H1 (cell line): ENCODE measurements at regions not wholly inside any gene's neighbourhood (a gene's known extent, or its start where the extent isn't known, plus 50 kb on each side); places are given as distances from the start of the nearest gene placed in this dataset.

Experiments used
- CTCF ChIP-seq, 3 experiments: IDR thresholded peaks; 1 replicate in 2 of 3; 2 replicates in 1 of 3; pipeline versions ENCODE4 v1.5.1 to v1.6.1; 2011; ENCODE audit warnings: low read length in 3 of 3, mild to moderate bottlenecking in 3 of 3, inconsistent platforms in 2 of 3, low read depth in 1 of 3, moderate library complexity in 1 of 3; ENCODE audit not compliant: insufficient read depth in 1 of 3; ENCODE audit errors: control extremely low read depth in 1 of 3
- EZH2 ChIP-seq: fragments of 200-600 bp; sonication (generic); IDR thresholded peaks from 2 replicates; pipeline ENCODE4 v1.7.1; 2012; ENCODE audit warnings: low read depth, mild to moderate bottlenecking, moderate library complexity, low read length, inconsistent platforms; ENCODE audit not compliant: severe bottlenecking
- MAFK ChIP-seq: IDR thresholded peaks from 2 replicates; pipeline ENCODE4 v1.6.1; 2012; ENCODE audit warnings: low read depth, mild to moderate bottlenecking, improper control_type of control experiment, low read length
- POLR2A ChIP-seq, 2 experiments: IDR thresholded peaks; 1 replicate in 1 of 2; 2 replicates in 1 of 2; pipeline ENCODE4 v1.6.1; 2011; ENCODE audit warnings: low read depth in 2 of 2, low read length in 2 of 2, mild to moderate bottlenecking in 2 of 2; ENCODE audit errors: control extremely low read depth in 1 of 2
- SAP30 ChIP-seq: fragments of 300-600 bp; sonication (generic); IDR thresholded peaks from 2 replicates; pipeline ENCODE4 v1.7.1; 2012; ENCODE audit warnings: low read length, moderate library complexity, mild to moderate bottlenecking, inconsistent platforms; ENCODE audit not compliant: insufficient read depth, insufficient replicate concordance
- SP1 ChIP-seq: IDR thresholded peaks from 2 replicates; pipeline ENCODE4 v1.6.1; 2011; ENCODE audit warnings: low read depth, low read length
- SRF ChIP-seq: IDR thresholded peaks from 2 replicates; pipeline ENCODE4 v1.6.1; 2011; ENCODE audit warnings: mild to moderate bottlenecking, low read depth, low read length, moderate library complexity
- ZNF274 ChIP-seq: IDR thresholded peaks from 2 replicates; pipeline ENCODE4 v1.7.0; 2012; ENCODE audit warnings: low read length, borderline replicate concordance; ENCODE audit errors: extremely low read depth
- TF ChIP-seq, protein P1 (sequence below): IDR thresholded peaks from 2 replicates; pipeline ENCODE4 v1.6.1; 2012; ENCODE audit warnings: low read length, inconsistent platforms
- TF ChIP-seq, protein P2 (sequence below): IDR thresholded peaks from 2 replicates; pipeline ENCODE4 v1.6.1; 2011; ENCODE audit warnings: low read depth, mild to moderate bottlenecking, low read length; ENCODE audit not compliant: insufficient read depth

DNA sequence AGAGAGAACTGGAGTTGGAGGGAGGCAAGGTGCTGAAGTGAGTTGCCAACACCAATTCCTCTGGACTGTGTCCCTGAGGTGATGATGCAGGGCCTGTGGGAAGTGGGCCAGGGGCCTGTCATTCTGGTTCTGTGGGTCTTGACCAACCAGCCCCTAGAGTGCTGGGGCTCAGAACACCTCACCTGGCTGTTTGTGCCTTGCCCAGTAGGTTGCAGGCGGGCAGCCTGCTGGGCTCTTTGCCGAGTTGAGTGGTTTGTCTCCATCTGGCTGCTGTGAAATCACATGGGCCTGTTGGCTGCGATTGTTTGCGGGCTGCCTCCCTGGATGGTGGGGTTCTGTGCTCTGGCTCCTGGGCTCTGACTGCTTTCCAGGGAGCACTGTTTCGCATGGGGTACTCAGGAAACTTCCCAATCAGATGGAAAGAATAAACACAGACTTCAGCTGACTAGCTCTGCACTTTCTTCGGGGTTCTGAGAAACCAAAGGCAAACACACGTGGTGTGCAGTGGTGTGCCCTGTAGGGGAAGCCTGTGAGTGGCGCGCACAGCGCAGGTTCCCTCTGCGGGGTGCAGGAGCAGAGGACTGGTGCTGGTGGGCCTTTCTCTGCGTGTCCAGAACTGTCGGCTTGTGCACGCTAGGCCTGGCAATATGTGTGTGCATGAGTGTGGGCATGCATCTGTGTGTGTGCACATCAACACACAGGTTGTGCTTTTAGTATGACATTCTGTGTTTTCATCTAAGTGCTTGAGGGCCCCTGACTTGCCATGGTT is 95.1 kb downstream of the RHOU start:
- TF ChIP-seq MAFK (no peak), CTCF (IDR thresholded peaks at IDR 0.05; ENCODE audit: control extremely low read depth in 1 of 3, insufficient read depth in 1 of 3, low read depth in 1 of 3, low read length in 3 of 3) (0 out of 4 replicates have a peak, but pooled peaks of 1 of the 3 experiments have one; percentile 15), SP1 (no peak), EZH2 (no peak), SRF (no peak), ZNF274 (no peak), POLR2A (IDR thresholded peaks at IDR 0.05; ENCODE audit: control extremely low read depth in 1 of 2, low read depth in 2 of 2, low read length in 2 of 2) (no peak), SAP30 (no peak)
- TF ChIP-seq, protein P1, sequence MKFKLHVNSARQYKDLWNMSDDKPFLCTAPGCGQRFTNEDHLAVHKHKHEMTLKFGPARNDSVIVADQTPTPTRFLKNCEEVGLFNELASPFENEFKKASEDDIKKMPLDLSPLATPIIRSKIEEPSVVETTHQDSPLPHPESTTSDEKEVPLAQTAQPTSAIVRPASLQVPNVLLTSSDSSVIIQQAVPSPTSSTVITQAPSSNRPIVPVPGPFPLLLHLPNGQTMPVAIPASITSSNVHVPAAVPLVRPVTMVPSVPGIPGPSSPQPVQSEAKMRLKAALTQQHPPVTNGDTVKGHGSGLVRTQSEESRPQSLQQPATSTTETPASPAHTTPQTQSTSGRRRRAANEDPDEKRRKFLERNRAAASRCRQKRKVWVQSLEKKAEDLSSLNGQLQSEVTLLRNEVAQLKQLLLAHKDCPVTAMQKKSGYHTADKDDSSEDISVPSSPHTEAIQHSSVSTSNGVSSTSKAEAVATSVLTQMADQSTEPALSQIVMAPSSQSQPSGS, result no peak
- TF ChIP-seq, protein P2, sequence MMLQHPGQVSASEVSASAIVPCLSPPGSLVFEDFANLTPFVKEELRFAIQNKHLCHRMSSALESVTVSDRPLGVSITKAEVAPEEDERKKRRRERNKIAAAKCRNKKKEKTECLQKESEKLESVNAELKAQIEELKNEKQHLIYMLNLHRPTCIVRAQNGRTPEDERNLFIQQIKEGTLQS, result no peak
